AG04449 (cell line): ENCODE measurements at regions not wholly inside any gene's neighbourhood (a gene's known extent, or its start where the extent isn't known, plus 50 kb on each side); places are given as distances from the start of the nearest gene placed in this dataset.

ENCODE experiments used
- CTCF ChIA-PET: fragments of 350-600 bp; formaldehyde crosslinking; extraction: SDS; loops from one replicate; lab custom pipeline; 2021; ENCODE audit warnings: antibody characterized with exemption; lab: Yijun Ruan, JAX
- POLR2A ChIA-PET: fragments of 400-600, 350-600 bp; formaldehyde crosslinking; extraction: SDS; loops from one replicate; lab custom pipeline; 2020; ENCODE audit warnings: antibody characterized with exemption, inconsistent platforms; lab: Yijun Ruan, JAX
- DNase-seq: peaks from one replicate; pipeline ENCODE4 v3.0.0-alpha.2; 2010; ENCODE audit warnings: low read depth, low spot score
- H3K4me3 ChIP-seq: 2 replicates; pipeline ENCODE4 v1.5.1; 2011; ENCODE audit warnings: low read depth, mild to moderate bottlenecking, control low read depth, low read length
- CTCF ChIP-seq: IDR thresholded peaks from one replicate; pipeline ENCODE4 v1.5.1; 2011; ENCODE audit warnings: mild to moderate bottlenecking, moderate library complexity, low read length, control low read depth, inconsistent platforms; ENCODE audit not compliant: insufficient read depth; ENCODE audit errors: missing control alignments

- ChIA-PET POLR2A (no interaction called here), CTCF (interaction anchor here (1.4 kb wide), 1 partner anchor 10 kb away, joined by 7 read pairs; no protein-coding TSS in a partner anchor)
- TF ChIP-seq CTCF, result no peak
Observed at GRCh38 chr1:234668577-234668955, 58.6 kb upstream of the IRF2BP2 start.

GRCh38 chr1:234667600-234668576 is 57.9 kb upstream of the IRF2BP2 start:
- no peak for TF ChIP-seq CTCF
- DNase-seq, result no peak
- H3K4me3 ChIP-seq, result no peak overlapping the region
- POLR2A ChIA-PET, result no interaction called here
- CTCF ChIA-PET, result interaction anchor here (1.4 kb wide), 1 partner anchor 9 kb away, joined by 7 read pairs; no protein-coding TSS in a partner anchor

More at GRCh38 chr1:234668577-234668955, 58.6 kb upstream of the IRF2BP2 start:
- no peak for DNase-seq
- H3K4me3 ChIP-seq, result no peak overlapping the region

GRCh38 chr1:234666761-234667160 is 56.8 kb upstream of the IRF2BP2 start:
- DNase-seq, result no peak
- CTCF ChIA-PET, result no interaction called here
- TF ChIP-seq CTCF, result no peak
- no peak overlapping the region for H3K4me3 ChIP-seq
- POLR2A ChIA-PET, result no interaction called here

- TF ChIP-seq CTCF, result no peak
- ChIA-PET POLR2A (no interaction called here), CTCF (no interaction called here)
- no peak overlapping the region for H3K4me3 ChIP-seq
- no peak for DNase-seq
Observed at GRCh38 chr1:234665975-234666605, 56.1 kb upstream of the IRF2BP2 start.

GRCh38 chr1:234662148-234662547 is 52.2 kb upstream of the IRF2BP2 start:
- ChIA-PET POLR2A (no interaction called here), CTCF (no interaction called here)
- no peak for TF ChIP-seq CTCF
- no peak for DNase-seq
- H3K4me3 ChIP-seq, result no peak overlapping the region
